ENCODE measurements at regions not wholly inside any gene's neighbourhood (a gene's known extent, or its start where the extent isn't known, plus 50 kb on each side); places are given as distances from the start of the nearest gene placed in this dataset.

- Mint-ChIP-seq H3K4me1 (no peaks in the 10 kb centered on the region), H3K36me3 (no peaks in the 10 kb centered on the region), H3K27ac (no peak overlapping the region), H3K9me3 (no peaks in the 10 kb centered on the region), H3K27me3 (peaks cover 4 to 7% of the 10 kb centered on the region in 2 donors), H3K4me3 (no peak overlapping the region)
- Histone ChIP-seq H3K9me3 (ENCODE audit: control insufficient read depth in 1 of 2, low read length in 2 of 2) (no peaks in the 10 kb centered on the region), H3K27ac (ENCODE audit: low read depth, low read length) (no peak overlapping the region), H3K4me3 (ENCODE audit: low read length in 2 of 2) (no peak overlapping the region), H3K27me3 (ENCODE audit: insufficient read depth, low read length) (peaks cover 3% of the 10 kb centered on the region), H3K4me1 (ENCODE audit: insufficient read depth, low read length) (no peaks in the 10 kb centered on the region), H3K36me3 (ENCODE audit: insufficient read depth, low read length) (no peaks in the 10 kb centered on the region)
- DNase-seq = no peak
- intact Hi-C loops (cut with micrococcal nuclease) = no loop called here
- POLR2A ChIA-PET (ENCODE audit: partially characterized antibody) = no interaction called here
- CTCF ChIA-PET (ENCODE audit: partially characterized antibody) = interaction anchor here (0.7 kb wide), 1 partner anchor 18 kb away, joined by 3 read pairs; no protein-coding TSS in a partner anchor
Observed at GRCh38 chr18:51398104-51398503, 200.6 kb upstream of the MEX3C start.

DNA sequence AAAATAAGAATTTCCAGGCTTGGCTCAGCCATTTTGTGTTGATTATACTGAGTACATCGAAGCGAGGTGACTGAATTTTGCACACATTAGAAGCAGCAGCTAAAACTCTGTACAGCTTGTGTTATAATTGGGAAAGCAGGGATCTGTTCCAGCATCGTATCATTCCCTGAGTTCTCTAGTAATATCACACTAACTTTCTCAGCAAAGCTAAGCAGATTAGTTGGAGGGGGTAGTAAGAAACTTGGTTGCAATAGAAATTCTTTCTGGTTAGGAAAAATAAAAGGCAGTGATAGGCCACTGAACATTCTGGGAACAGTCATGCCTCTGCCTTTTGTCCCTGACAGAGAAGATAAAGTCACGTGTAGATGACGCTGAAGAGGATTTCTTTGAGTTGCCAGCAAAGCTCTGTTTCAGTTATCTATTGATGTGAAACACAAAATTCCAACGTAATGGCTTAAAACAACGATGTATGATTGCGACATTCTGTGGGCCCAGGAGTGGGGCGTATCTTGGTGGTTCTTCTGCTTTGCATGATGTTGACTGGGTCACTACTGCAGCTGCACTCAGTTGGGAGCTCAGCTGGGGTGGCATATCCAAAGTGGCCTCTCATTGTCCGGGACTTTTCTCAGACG, 202.1 kb upstream of the MEX3C start:
- no peaks in the 10 kb centered on the region for H3K4me1 Mint-ChIP-seq
- ChIA-PET CTCF (ENCODE audit: partially characterized antibody) (no interaction called here), POLR2A (ENCODE audit: partially characterized antibody) (no interaction called here)
- no peaks in the 10 kb centered on the region for H3K4me1 ChIP-seq (ENCODE audit: insufficient read depth, low read length)
- no peak overlapping the region for H3K4me3 Mint-ChIP-seq
- no peaks in the 10 kb centered on the region for H3K9me3 Mint-ChIP-seq
- H3K27ac ChIP-seq (ENCODE audit: low read depth, low read length) = no peak overlapping the region
- H3K27me3 ChIP-seq (ENCODE audit: insufficient read depth, low read length) = peaks cover 3% of the 10 kb centered on the region
- H3K27me3 Mint-ChIP-seq = peaks cover 3% of the 10 kb centered on the region in 2 donors
- no peak overlapping the region for H3K27ac Mint-ChIP-seq
- H3K36me3 ChIP-seq (ENCODE audit: insufficient read depth, low read length) = no peaks in the 10 kb centered on the region
- no peaks in the 10 kb centered on the region for H3K36me3 Mint-ChIP-seq
- H3K9me3 ChIP-seq (ENCODE audit: control insufficient read depth in 1 of 2, low read length in 2 of 2) = no peaks in the 10 kb centered on the region
- intact Hi-C loops (cut with micrococcal nuclease) = no loop called here
- no peak for DNase-seq
- no peak overlapping the region for H3K4me3 ChIP-seq (ENCODE audit: low read length in 2 of 2)

DNA sequence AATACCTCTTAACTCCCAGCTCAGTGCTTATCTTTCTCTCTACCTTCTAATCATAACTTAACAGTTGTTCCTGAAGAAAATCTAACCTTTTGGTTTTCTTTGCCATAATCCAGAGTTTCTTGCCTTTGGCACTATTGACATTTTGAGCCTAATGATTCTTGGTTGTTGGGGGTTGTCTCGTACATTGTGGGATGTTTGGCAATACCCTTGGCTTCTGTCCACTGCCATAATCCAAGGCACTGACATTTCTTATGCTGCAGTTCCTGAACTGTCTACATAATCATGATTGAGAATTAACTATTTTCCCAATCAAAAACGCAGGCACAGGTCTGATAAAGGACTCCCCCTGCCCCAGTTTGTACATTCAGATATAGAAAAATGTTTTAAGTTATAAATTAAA, 203.2 kb upstream of the MEX3C start:
- intact Hi-C loops (cut with micrococcal nuclease) = no loop called here
- peaks cover 3% of the 10 kb centered on the region for H3K27me3 ChIP-seq (ENCODE audit: insufficient read depth, low read length)
- Mint-ChIP-seq H3K4me1 (no peaks in the 10 kb centered on the region), H3K9me3 (no peaks in the 10 kb centered on the region), H3K36me3 (no peaks in the 10 kb centered on the region), H3K27ac (no peak overlapping the region), H3K27me3 (peaks cover 3% of the 10 kb centered on the region in 2 donors), H3K4me3 (no peak overlapping the region)
- no peak overlapping the region for H3K27ac ChIP-seq (ENCODE audit: low read depth, low read length)
- ChIA-PET POLR2A (ENCODE audit: partially characterized antibody) (no interaction called here), CTCF (ENCODE audit: partially characterized antibody) (no interaction called here)
- H3K4me3 ChIP-seq (ENCODE audit: low read length in 2 of 2) = no peak overlapping the region
- no peaks in the 10 kb centered on the region for H3K36me3 ChIP-seq (ENCODE audit: insufficient read depth, low read length)
- H3K9me3 ChIP-seq (ENCODE audit: control insufficient read depth in 1 of 2, low read length in 2 of 2) = no peaks in the 10 kb centered on the region
- H3K4me1 ChIP-seq (ENCODE audit: insufficient read depth, low read length) = no peaks in the 10 kb centered on the region
- no peak for DNase-seq

DNA sequence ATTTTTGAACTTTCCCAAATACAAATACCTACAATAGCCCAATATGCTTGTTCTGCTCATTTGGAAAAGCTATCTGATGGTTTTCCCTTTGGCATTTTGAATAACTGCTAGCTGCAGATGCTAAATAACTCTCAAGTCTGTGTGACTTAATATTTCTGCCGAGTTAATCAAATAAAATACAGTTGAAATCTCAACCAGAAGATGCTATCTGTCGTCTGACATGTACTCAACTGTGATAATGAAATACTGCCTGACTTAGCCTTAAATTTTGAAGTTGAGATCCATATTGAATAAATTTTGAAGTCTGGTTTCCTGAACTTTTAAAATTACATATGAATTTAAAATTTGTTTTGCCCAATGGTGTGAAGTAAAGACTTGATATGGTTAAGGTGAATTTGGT, 204.4 kb upstream of the MEX3C start:
- Histone ChIP-seq H3K36me3 (ENCODE audit: insufficient read depth, low read length) (no peaks in the 10 kb centered on the region), H3K27me3 (ENCODE audit: insufficient read depth, low read length) (peaks cover 3% of the 10 kb centered on the region), H3K27ac (ENCODE audit: low read depth, low read length) (no peak overlapping the region), H3K9me3 (ENCODE audit: control insufficient read depth in 1 of 2, low read length in 2 of 2) (no peaks in the 10 kb centered on the region), H3K4me1 (ENCODE audit: insufficient read depth, low read length) (no peaks in the 10 kb centered on the region), H3K4me3 (ENCODE audit: low read length in 2 of 2) (no peak overlapping the region)
- Mint-ChIP-seq H3K4me1 (no peaks in the 10 kb centered on the region), H3K27ac (no peak overlapping the region), H3K4me3 (no peak overlapping the region), H3K27me3 (peaks cover 3 to 8% of the 10 kb centered on the region in 2 donors), H3K36me3 (no peaks in the 10 kb centered on the region), H3K9me3 (no peaks in the 10 kb centered on the region)
- intact Hi-C loops (cut with micrococcal nuclease) = no loop called here
- ChIA-PET POLR2A (ENCODE audit: partially characterized antibody) (no interaction called here), CTCF (ENCODE audit: partially characterized antibody) (no interaction called here)
- no peak for DNase-seq

- H3K27ac ChIP-seq (ENCODE audit: low read depth, low read length) = no peak overlapping the region
- H3K4me3 ChIP-seq (ENCODE audit: low read length in 2 of 2) = no peak overlapping the region
- no peak for DNase-seq
- Mint-ChIP-seq H3K36me3 (no peaks in the 10 kb centered on the region), H3K27me3 (peaks cover 1 to 11% of the 10 kb centered on the region in 2 donors), H3K4me1 (no peaks in the 10 kb centered on the region), H3K9me3 (peaks cover 0 to 4% (median 0%) of the 10 kb centered on the region in 8 donors), H3K27ac (no peak overlapping the region), H3K4me3 (no peak overlapping the region)
- H3K27me3 ChIP-seq (ENCODE audit: insufficient read depth, low read length) = peaks cover 3% of the 10 kb centered on the region
- no peaks in the 10 kb centered on the region for H3K4me1 ChIP-seq (ENCODE audit: insufficient read depth, low read length)
- no peaks in the 10 kb centered on the region for H3K36me3 ChIP-seq (ENCODE audit: insufficient read depth, low read length)
- CTCF ChIA-PET (ENCODE audit: partially characterized antibody) = no interaction called here
- POLR2A ChIA-PET (ENCODE audit: partially characterized antibody) = no interaction called here
- H3K9me3 ChIP-seq (ENCODE audit: control insufficient read depth in 1 of 2, low read length in 2 of 2) = no peaks in the 10 kb centered on the region
- intact Hi-C loops (cut with micrococcal nuclease) = no loop called here
Observed at GRCh38 chr18:51404620-51405019, 207.1 kb upstream of the MEX3C start.

DNA sequence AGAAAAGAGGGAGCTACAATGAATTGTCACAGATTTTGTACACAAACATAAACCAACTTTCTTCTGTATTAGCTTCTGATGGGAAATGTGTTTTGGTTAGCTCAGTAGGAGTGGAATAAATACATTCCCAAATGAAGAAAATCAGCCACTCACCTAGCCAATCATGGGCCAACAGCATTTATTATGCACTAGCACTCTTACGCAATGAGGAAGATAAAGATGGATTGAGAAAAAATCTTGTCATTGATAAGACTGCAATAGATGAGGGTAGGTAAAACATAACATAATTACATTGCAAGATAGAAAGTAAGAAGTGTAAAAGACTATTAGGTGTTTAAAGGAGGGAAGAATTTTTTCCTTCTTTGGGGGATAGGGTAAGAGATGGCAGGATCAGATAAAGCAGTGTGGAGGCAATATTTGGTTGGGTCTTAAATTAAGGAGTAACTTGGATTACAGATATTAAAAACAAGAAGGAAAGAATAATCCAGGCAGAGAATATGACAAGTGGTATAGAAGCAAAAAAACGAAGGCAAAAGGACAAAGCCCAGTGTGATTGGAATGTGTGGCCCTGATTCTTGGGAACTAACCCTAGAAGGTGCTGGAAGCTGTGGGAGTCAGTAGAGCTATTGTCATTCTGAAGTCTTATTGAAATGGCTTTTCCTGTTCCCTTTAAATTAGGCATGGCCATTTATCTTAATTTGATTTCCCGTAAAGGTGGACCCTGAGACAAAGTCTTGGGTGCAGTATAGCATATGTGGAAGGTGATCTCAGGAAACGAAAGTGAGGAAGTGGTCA, 208.4 kb upstream of the MEX3C start:
- Histone ChIP-seq H3K36me3 (ENCODE audit: insufficient read depth, low read length) (no peaks in the 10 kb centered on the region), H3K4me1 (ENCODE audit: insufficient read depth, low read length) (no peaks in the 10 kb centered on the region), H3K9me3 (ENCODE audit: control insufficient read depth in 1 of 2, low read length in 2 of 2) (no peaks in the 10 kb centered on the region), H3K27me3 (ENCODE audit: insufficient read depth, low read length) (peaks cover 3% of the 10 kb centered on the region), H3K27ac (ENCODE audit: low read depth, low read length) (no peak overlapping the region), H3K4me3 (ENCODE audit: low read length in 2 of 2) (no peak overlapping the region)
- no peaks in the 10 kb centered on the region for H3K36me3 Mint-ChIP-seq
- H3K4me1 Mint-ChIP-seq = no peaks in the 10 kb centered on the region
- H3K27ac Mint-ChIP-seq = no peak overlapping the region
- peaks cover 3 to 11% of the 10 kb centered on the region in 2 donors for H3K27me3 Mint-ChIP-seq
- intact Hi-C loops (cut with micrococcal nuclease) = no loop called here
- no peak overlapping the region for H3K4me3 Mint-ChIP-seq
- DNase-seq = no peak
- ChIA-PET CTCF (ENCODE audit: partially characterized antibody) (interaction anchor here (0.6 kb wide), 1 partner anchor 1338 kb away, joined by 3 read pairs; no protein-coding TSS in a partner anchor), POLR2A (ENCODE audit: partially characterized antibody) (no interaction called here)
- peaks cover 0 to 4% (median 0%) of the 10 kb centered on the region in 8 donors for H3K9me3 Mint-ChIP-seq

GRCh38 chr18:51417643-51418483, 220.4 kb upstream of the MEX3C start:
- Mint-ChIP-seq H3K4me3 (no peak overlapping the region), H3K4me1 (no peaks in the 10 kb centered on the region), H3K9me3 (peaks cover 0 to 2% (median 0%) of the 10 kb centered on the region in 8 donors), H3K27me3 (no peaks in the 10 kb centered on the region), H3K36me3 (no peaks in the 10 kb centered on the region), H3K27ac (no peak overlapping the region)
- Histone ChIP-seq H3K27ac (ENCODE audit: low read depth, low read length) (no peak overlapping the region), H3K4me3 (ENCODE audit: low read length in 2 of 2) (no peak overlapping the region), H3K36me3 (ENCODE audit: insufficient read depth, low read length) (no peaks in the 10 kb centered on the region), H3K27me3 (ENCODE audit: insufficient read depth, low read length) (no peaks in the 10 kb centered on the region), H3K4me1 (ENCODE audit: insufficient read depth, low read length) (no peaks in the 10 kb centered on the region), H3K9me3 (ENCODE audit: control insufficient read depth in 1 of 2, low read length in 2 of 2) (no peaks in the 10 kb centered on the region)
- CTCF ChIA-PET (ENCODE audit: partially characterized antibody) = no interaction called here
- POLR2A ChIA-PET (ENCODE audit: partially characterized antibody) = no interaction called here
- intact Hi-C loops (cut with micrococcal nuclease) = no loop called here
- no peak for DNase-seq
